ENCODE measurements at regions not wholly inside any gene's neighbourhood (a gene's known extent, or its start where the extent isn't known, plus 50 kb on each side); places are given as distances from the start of the nearest gene placed in this dataset.
A peak's percentile ranks its signal among the peaks of the same experiment; 100 is the strongest.

DNA sequence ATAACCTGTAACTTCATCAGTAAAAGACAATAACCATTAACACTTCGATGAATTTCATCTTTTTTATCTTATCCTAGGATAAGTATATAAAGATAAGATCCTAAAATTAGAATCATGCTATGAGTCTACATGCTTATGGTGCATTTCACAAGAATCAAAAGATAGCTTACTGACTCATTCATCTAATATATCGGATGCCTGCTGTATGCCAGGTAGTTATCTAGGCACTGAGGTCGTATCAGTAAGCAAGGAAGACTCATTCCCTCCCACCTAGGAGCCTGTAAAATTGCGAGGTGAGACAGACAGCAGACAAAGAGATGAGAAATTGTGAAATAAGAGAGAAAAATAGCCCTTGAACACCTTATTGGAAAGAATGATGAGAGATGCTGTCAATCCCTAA is 240.6 kb upstream of the ADAMTSL1 start:
- DNase-seq, result no peak

DNA sequence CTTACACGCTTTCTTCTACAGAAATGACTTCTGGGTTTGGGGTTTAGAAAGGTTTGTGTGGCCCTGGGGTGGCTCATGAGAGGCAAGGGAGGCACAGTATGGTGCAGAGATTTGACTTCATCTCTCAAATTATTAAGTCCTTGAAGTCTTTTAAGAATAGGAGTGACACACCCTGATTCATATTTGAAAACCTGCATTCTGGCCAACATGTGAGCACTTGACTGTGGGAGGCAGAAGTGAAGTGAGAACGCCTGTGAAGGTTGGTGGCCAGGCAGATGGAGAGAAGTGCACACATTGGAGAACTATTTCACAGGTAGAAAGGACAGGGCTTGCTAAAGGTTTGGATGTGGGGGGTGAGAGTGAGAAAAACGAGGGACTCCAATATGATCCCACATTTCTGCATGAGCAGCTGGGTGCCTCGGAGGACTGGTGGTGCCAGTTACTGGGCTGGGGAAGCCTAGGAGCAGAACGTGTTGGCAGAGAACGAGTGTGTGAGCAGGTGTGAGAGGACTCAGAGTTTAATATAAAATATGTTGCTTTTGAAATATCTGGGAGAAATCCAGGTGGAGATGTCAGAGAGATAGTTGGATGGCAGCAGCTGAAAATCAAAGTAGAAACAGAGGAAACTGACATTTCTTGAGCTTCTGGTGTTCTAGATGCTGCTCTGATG is 240.0 kb upstream of the ADAMTSL1 start:
- no peak for DNase-seq

DNA sequence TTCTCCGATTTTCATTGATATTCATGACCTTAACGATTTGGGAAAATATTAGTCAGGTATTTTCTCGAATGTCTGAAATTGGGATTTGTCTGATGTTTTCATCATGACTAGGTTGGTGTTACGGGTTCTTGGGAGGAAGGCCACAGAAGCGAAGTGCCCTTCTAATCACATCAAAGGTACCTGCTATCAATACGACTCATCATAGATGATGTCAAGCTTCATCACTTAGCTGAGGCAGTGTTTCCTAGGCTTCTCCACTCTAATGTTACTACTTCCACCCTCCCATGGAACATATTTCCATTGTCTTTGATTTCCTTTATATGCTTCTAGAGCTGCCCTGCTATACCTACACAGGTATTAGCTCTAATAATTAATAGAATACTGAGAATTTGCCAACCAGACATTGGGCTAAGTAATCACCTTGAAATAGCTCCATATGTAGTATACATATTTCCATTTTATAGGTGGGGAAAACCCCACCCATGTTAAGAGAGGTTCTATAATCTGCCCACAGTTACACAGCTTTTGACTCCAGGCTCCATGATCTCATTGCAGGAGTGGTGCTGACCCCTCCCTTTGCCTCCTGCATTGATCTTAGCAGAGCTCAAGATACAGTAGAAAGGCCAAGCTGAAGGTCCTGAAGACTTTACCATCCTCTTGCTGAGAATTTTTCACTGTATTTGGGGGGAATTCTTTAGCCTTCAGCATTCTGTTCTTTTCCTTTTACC is 238.6 kb upstream of the ADAMTSL1 start:
- DNase-seq, result no peak

DNA sequence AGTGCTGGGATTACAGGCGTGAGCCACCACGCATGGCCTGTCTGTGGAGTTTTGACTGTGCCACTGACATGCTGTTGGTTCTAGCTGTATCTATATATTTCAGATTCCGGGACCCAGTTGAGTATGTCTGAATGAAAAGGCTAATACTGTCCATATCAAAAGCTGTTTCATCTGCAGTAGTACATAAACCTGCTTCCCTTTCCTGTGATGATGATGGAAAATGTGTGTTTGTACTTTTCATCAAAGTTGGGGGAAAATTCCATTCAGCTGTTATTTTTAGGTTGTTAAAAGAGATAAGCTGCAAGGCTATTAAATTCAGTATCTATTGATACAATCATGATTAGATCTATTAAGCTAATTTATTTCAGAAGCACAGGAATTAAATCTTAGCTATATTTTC is 237.6 kb upstream of the ADAMTSL1 start:
- DNase-seq, result no peak

DNA sequence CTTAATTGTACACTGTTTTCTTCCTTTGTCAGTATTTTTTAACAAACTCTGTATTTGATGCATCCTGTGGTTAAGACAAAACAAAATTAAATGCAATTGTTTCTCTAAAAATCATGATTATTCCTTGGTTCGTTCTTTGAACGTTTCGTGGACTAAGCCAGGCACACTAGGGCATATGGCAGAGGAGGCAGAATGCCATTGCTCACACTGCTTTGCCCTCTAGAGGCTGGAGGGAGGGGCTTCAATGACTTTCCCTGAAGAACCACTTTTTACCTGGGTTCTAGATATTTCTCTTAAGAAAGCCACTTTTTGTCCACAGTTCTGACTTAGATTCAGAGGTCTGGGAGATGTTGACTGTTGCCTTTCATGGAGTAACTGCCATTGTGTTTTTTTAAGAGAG is 236.2 kb upstream of the ADAMTSL1 start:
- DNase-seq, result no peak

DNA sequence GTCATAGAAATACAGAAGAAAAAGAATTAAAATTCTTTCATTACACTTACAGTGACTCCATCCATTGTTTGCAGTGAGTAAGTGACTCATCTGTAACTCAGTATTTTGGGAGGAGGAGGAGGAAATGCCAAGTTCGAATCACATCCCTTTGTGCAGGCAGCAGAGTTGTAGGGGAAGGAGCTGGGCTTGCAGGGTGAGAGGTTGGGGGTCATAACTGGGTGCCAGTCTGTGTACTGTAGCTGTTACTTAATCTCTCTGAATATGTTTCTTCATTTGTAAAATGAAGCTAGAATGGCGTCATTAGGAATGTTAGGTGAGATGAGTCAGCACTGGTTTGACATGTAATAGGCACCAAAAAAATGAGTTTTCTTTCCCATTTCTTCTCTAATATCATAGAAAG is 235.7 kb upstream of the ADAMTSL1 start:
- DNase-seq, result no peak

DNA sequence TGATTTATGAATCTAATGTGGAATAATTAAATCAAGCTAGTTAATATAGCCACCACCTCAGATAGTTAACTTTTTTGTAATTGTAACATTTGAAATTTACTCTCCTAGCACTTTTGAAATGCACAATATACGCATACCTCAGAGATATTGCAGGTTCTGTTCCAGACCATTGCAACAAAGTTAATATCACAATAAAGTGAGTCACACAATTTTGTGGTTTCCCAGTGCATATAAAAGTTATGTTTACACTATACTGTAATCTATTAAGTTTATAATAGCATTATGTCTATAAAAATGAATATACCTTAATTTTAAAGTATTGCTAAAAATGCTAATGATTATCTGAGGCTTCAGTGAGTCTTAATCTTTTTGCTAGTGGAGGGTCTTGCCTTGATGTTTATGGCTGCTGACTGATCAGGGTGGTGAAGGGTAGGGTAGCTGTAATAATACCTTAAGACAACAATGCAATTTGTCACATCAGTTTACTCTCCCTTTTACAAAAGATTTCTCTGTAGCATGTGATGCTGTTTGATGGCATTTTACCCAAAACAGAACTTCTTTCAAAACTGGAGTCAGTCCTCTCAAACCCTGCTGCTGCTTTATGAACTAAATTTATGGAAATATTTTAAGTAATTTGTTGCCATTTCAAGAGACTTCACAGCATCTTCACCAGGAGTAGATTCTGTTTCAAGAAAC is 235.1 kb upstream of the ADAMTSL1 start:
- DNase-seq, result no peak

DNA sequence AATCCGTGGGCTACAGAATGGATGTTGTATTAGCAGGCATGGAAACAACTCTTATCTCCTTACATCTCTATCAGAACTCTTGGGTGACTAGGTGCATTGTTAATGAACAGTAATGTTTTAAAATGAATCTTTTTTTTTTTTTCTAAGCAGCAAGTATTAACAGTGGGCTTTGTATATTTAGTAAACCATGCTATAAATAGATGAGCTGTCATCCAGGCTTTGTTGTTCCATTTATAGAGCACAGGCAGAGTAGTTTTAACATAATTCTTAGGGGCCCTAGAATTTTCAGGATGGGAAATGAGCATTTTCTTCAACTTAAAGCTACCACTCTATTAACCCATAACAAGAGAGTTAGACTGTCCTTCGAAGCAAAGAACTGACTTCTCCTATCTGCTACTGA is 233.7 kb upstream of the ADAMTSL1 start:
- DNase-seq, result no peak

DNA sequence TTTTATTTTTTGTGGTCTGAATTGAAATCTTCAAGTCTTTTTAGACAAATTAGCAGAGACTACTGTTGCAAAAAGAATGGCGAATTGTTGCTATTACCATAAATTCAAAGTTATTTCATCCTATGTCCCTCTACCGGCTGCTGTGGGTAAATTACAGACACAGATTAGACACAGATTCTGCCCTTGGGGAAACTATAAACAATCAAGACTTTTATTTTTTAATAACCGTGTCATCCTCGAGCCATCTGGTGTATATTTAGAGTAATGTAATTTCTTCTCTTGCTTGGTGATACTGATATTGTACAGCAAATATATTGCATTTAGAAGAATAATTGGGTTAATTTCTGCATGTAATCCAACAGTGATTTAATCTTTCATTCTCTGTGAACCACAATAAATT is 228.0 kb upstream of the ADAMTSL1 start:
- no peak for DNase-seq

DNA sequence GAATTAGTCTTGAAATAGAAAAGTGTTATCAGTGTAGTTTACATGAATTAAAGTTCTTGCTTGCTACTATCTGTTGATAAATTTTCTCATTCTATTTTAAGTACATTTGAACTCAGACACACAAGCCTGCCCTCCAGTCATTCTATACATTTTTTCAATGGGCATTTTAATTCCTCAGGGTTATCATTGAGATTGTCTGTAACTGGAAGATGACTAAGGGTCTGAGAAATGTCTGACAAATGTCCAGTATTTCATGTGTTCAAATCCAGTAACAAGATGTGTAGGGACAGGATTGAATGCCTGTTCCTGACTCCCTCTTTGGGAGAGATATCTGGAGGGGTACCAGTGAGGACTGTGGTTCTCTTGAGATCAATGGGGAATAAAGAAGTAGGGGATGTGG is 223.9 kb upstream of the ADAMTSL1 start:
- DNase-seq, result no peak

DNA sequence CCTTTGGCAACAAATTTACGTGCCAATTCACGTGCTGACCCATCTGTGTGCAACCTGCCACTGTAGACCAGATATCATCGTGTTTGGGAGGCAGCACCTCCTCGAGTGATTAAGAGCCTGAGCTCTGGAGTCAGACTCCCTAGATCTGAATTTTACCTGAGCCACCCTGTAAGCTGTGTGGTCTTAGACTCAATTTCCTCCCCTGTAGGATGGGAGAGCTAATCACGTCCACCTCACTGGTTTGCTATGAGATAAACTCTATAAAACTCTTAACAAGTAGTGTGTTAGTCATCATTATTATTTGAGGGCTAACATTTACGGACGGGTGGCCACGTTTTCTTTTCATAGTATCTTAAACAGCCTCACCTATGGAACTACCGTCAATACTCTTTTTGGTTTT is 220.0 kb upstream of the ADAMTSL1 start:
- no peak for DNase-seq

DNA sequence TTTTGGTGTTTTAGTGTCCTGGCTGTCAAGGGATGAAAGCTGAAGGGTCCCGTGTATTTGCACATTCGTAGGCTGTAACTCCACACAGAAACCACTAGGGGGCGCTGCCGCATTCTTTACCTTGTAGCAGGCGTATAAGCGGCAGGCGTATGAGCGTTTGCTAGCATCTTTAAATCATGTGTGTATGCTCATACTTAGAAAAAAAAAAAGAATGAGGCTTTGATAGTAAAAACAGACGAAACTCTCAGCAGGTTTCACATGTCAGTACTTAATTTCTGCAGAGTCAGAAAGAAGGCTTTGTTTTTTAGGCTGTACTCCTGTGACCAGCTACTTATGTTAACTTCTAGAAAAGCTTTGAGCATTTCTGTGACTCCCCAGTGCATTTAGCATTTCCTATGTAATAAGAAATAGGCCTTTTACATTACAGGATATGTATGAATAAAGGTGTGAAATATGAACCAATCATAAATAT is 218.8 kb upstream of the ADAMTSL1 start:
- peak; percentile 85 for DNase-seq

DNA sequence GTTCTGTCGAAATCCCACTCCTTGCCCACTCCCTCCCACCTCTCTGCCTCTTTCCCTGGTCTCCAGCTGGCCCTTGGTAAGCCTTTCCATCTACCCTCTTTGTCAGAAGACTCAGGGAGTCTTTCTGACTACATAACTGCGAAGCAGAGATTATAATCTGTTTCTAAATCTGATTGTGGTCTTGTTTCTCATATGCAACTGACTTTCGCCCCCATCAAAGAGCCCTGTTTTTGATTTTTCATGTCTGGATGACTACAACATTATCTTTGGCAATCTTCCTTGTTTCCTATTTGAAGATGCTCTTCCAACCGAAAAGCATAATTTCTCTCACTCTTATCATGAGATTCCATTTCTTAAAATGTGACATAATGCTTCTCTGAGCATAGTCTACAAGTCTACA is 218.2 kb upstream of the ADAMTSL1 start:
- DNase-seq, result no peak

DNA sequence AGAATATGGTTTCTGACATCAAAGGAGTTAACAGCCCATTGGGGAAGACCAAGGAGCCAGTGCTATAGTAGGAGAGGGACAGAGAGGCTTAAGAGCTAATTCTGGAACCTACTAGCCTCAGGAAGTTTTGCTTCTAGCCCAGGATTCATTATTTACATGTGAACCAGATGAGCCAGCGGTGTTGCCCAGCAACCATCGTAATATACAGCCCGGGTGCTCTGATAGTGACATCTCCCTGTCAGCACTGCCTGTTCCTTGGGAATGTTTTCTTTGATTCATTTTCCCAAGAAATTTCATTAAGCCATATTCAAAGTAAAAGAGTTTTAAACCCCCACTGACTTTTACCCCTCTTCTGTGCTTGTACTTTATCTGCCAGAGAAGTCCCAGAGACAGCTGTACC is 217.4 kb upstream of the ADAMTSL1 start:
- DNase-seq, result no peak

DNA sequence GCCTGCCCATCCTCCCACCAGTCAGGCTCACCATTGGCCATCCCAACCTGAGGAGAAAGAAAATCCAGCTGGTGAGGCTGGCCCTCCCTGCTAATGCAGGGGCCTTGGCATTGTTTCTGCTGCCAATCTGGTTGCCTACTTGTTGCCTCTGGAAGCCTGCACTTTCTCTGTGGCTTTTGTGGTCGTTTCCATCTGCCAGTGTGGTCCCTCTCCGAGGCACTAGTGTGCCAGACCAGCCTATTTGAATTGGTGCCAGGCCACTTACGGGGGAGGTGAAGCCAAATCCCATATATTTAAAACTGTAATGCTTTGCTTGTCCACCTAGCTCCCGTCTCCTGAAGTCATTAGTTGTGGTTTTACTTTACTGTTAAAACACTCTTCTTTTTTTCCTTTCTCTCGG is 213.4 kb upstream of the ADAMTSL1 start:
- no peak for DNase-seq

DNA sequence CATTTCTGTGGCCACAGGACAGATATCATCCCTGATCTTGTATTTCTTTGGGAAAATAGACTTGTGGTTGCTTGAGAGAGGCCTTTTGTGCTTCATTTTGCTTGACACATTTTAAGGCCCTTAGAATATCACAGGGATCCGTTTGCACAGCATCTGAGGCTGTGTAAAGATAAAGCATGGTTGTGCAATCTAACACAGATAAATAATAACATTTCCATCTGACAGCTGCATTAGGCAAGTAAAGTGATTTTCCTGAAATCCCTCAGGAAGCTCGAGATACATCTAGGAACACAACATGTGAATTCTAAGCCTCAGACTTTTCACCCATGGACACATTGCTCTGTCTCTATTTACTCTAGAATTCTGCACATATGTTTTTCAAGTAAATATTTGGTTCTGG is 212.8 kb upstream of the ADAMTSL1 start:
- no peak for DNase-seq

DNA sequence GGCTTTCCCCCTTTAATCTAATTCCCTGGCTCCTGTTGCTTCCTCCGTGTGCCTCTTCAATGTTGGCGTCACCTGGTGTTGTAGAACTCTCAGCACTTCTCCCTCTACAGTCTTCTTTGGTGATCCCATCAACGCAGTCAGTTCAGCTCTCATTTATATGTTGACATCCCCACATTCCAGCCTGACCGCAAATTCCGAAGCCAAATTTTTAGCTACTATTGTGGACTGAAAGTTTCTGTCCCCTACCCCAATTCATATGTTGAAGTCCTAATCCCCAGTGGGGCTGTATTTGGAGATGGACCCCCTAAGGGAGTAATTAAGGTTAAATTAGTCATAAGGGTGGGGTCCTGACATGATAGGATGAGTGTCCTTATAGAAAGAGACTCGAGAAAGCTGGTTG is 210.6 kb upstream of the ADAMTSL1 start:
- DNase-seq, result no peak

DNA sequence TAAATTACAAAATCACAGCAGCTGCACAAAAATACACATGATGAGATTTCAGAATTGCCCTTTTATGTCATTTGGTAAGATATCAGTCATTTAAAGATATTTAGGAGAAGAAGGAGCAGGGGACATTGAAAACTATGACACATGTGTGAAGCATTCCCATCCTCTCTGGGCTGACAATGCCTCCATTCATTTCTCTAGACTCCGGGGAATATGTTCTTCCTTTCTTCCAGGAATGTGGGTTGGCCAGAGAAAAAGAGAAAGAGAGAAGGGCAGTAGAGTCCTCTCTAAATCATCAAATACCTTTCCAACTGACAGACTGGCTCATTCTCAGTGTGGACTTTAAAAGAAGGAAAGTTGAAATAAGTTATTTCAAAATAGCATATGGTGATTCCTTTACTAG is 205.6 kb upstream of the ADAMTSL1 start:
- no peak for DNase-seq

DNA sequence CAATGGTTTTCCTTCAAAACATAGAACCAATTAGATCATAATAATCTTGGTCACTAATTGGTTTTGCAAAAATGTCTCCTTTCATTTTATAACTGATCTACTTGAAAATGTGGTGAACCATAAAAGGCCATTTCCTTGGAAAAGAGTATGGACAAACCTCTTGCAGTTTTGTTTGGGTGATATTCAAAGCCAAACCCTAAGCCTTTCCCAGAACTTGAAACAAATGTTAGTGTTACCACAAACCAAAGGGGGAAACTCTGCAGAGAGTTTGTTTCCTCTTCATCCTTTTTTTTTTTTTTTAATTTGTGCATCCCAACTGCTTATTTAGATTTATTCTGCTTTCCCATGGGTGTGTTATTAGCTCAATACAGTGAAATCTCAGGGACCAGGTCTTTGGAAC is 204.4 kb upstream of the ADAMTSL1 start:
- no peak for DNase-seq

DNA sequence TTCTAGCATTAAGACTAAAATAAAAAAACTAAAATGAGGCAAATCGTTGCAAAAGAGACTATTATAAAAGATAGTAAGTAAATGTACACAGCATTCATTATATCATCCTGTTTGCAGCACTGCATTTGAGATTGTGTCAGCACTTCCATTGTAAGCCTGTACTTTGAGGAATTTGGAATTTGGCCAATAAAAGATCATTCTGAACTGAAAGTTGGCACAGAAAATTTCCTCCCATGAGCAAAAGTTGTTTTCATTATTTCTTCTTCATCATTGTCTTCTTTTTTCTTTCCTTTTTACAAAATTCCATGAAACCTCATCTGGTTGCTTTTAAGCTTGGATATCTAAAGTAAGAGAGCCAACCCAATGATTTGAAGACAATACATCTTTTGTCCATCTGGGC is 199.3 kb upstream of the ADAMTSL1 start:
- no peak for DNase-seq

DNA sequence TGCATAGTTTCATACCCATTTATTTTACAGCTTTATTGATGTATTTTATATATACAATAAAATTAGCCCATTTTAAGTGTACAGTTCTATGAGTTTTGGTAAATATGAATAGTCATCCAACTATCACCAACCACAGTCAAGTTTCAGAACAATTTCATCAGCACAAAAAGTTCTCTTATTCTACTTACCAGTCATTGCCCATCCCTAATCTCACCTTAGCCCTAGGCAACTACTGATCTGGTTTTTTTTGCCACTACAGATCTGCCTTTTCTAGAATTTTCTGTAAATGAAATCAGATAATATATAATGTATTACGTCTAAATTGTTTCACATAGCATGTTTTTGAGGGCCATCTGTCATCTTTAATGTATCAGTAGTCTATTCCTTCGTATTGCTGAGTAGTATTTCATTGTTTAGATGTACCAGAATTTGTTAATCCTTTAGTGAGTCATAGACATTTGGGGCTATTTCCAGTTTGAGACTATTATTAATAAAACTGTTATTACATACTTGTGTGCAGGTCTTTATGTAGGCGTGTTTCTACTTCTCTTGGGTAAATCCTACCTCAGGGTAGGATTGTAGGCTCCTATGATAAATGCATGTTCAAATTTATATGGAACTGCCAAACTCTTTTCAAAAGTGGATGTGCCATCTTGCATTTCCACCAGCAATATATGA is 198.5 kb upstream of the ADAMTSL1 start:
- no peak for DNase-seq

DNA sequence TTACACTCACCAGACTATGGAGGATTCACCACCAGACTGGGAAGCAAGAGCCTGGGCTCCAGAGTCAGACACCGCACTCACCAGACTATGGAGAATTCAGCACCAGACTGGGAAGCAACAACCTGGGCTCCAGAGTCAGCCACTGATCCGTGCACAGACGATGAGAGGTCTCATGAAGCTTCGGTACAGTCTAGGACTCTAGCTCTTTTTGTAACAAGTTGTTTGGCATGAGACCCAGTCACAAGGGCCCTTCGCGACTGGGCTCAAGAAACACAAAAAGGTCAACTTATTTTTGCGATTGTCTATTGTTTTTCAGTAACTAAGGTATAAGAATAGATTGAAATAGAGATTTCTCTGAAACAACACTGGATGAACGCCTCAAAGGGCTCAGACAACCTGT is 192.7 kb upstream of the ADAMTSL1 start:
- no peak for DNase-seq

DNA sequence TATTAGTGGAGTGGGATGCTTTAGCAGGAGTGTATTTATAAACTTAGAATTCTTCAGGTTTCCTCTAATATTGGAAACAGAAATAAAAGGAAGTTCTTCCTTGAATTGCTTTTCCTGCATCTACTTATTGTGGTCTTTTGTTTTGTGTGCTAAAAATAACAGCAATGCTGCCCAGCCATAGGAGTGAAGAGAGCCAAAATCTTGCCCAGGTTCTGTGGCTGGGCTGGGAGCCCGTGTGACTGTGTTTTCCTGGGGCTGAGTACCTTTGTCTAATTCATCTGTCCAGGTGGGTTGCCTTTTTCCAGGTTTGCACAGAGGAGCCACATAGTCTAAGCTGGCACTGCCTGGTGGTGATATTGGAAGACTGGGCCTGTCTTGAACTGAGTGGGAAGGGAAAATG is 179.7 kb upstream of the ADAMTSL1 start:
- no peak for DNase-seq
